ENCODE measurements at regions not wholly inside any gene's neighbourhood (a gene's known extent, or its start where the extent isn't known, plus 50 kb on each side); places are given as distances from the start of the nearest gene placed in this dataset.
A peak's percentile ranks its signal among the peaks of the same experiment; 100 is the strongest.
"Not testable (repeated sequence)": the region's sequence is repeated elsewhere in the genome, so short reads cannot be mapped to it uniquely, and the experiment has no call there.

DNA sequence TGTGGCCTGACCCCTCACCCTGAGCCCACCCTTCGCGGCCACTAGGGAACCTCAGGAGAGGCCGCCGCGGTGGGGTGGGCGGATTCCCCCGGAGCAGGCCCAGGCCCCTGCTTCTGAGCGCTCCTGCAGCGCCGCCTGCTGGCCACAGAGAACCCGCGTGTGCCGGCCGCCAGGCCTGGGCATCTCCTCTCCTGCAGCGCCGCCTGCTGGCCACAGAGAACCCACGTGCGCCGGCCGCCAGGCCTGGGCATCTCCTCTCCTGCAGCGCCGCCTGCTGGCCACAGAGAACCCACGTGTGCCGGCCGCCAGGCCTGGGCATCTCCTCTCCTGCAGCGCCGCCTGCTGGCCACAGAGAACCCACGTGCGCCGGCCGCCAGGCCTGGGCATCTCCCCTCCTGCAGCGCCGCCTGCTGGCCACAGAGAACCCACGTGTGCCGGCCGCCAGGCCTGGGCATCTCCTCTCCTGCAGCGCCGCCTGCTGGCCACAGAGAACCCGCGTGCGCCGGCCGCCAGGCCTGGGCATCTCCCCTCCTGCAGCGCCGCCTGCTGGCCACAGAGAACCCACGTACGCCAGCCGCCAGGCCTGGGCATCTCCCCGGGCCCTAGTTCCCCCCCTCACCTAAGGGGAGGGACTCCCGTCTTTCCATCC, 126.1 kb downstream of the METRNL start:
- H3K4me3 ChIP-seq (IDR thresholded peaks at IDR 0.05; ENCODE audit: insufficient read depth, low read depth, low read length); H3K79me2 ChIP-seq (ENCODE audit: insufficient read depth, low read depth); H3K9ac ChIP-seq; H3K27ac ChIP-seq; H4K20me1 ChIP-seq (ENCODE audit: insufficient read depth); H3K4me1 ChIP-seq (ENCODE audit: low read depth, poor library complexity, severe bottlenecking); H3K36me3 ChIP-seq (ENCODE audit: insufficient read depth); H3K4me2 ChIP-seq: not testable (repeated sequence)
- Histone ChIP-seq H2AFZ (ENCODE audit: low read depth) (peak overlapping the region; percentile 34; the same call in 1 of the 2 replicates), H3K27me3 (ENCODE audit: insufficient read depth, low read depth) (peaks cover 33% of the 10 kb centered on the region)
- TF ChIP-seq, protein P1, sequence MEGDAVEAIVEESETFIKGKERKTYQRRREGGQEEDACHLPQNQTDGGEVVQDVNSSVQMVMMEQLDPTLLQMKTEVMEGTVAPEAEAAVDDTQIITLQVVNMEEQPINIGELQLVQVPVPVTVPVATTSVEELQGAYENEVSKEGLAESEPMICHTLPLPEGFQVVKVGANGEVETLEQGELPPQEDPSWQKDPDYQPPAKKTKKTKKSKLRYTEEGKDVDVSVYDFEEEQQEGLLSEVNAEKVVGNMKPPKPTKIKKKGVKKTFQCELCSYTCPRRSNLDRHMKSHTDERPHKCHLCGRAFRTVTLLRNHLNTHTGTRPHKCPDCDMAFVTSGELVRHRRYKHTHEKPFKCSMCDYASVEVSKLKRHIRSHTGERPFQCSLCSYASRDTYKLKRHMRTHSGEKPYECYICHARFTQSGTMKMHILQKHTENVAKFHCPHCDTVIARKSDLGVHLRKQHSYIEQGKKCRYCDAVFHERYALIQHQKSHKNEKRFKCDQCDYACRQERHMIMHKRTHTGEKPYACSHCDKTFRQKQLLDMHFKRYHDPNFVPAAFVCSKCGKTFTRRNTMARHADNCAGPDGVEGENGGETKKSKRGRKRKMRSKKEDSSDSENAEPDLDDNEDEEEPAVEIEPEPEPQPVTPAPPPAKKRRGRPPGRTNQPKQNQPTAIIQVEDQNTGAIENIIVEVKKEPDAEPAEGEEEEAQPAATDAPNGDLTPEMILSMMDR (conservative IDR thresholded peaks at IDR 0.05; ENCODE audit: low read depth, low read length): peak; percentile 84

DNA sequence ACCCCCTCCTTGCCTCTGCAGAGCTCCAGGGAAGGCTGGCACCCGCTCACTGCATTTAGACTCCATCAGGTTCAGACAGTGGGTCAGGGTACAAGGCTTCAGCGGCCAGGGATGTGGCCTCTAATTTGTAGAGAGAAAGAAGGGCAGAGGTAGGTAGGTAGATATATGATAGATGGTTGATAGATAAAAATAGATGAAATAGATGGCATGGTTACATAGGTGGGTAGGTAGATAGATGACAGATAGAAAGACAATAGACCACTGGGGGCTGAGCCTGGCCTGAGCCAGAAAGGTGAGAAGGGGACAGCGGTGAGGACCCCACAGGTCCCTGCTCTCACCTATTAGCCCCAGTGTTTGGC, 126.6 kb downstream of the METRNL start:
- H3K4me2 ChIP-seq; H2AFZ ChIP-seq (ENCODE audit: low read depth); H4K20me1 ChIP-seq (ENCODE audit: insufficient read depth); H3K36me3 ChIP-seq (ENCODE audit: insufficient read depth); H3K9ac ChIP-seq; H3K4me3 ChIP-seq (IDR thresholded peaks at IDR 0.05; ENCODE audit: insufficient read depth, low read depth, low read length); H3K4me1 ChIP-seq (ENCODE audit: low read depth, poor library complexity, severe bottlenecking); H3K79me2 ChIP-seq (ENCODE audit: insufficient read depth, low read depth); H3K27ac ChIP-seq: not testable (repeated sequence)
- TF ChIP-seq, protein P1 (conservative IDR thresholded peaks at IDR 0.05; ENCODE audit: low read depth, low read length): 0 out of 2 replicates have a peak, but pooled peaks have one; percentile 1
- H3K27me3 ChIP-seq (ENCODE audit: insufficient read depth, low read depth): peaks cover 28% of the 10 kb centered on the region

DNA sequence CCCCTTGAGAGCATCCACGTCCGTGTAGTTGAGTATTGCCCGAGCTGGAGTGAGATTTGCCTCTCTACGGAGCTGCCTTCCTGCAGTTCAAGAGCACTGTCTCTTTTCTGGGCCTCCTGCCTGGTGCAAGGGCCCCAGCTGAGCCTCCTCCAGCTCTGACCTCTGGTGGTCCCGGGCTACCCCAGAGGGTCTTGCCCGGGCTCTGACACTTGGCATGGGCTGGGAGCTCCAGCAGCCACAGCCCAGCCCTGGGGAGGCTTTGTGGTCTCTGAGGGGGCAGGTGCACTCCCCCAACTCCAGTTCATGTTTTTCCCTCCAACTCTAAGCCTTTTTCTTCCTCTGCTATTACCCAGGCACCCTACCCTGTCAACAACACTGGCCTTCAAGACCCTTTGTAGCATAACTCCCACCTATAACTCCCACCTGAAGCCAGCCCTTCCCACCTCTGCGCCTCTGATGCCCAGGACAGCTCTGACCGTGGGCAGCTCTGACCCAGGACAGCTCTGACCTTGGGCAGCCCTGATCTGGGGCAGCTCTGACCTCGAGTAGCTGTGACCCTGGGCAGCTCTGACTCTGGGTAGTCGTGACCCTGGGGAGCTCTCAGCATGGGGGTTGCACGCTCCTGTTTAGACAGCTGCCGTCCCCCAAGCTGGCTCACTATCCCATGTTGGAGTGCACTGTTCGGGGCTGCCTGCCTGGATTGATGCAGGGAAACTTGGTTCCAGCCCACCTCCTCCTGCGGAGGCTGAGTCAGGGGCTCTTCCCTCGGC, 127.6 kb downstream of the METRNL start:
- not testable (repeated sequence) for H3K4me1 ChIP-seq (ENCODE audit: low read depth, poor library complexity, severe bottlenecking); H3K36me3 ChIP-seq (ENCODE audit: insufficient read depth); H3K27ac ChIP-seq; H3K9ac ChIP-seq; H3K4me3 ChIP-seq (IDR thresholded peaks at IDR 0.05; ENCODE audit: insufficient read depth, low read depth, low read length); H3K4me2 ChIP-seq; H3K79me2 ChIP-seq (ENCODE audit: insufficient read depth, low read depth); H4K20me1 ChIP-seq (ENCODE audit: insufficient read depth); H2AFZ ChIP-seq (ENCODE audit: low read depth)
- peaks cover 18% of the 10 kb centered on the region; the same call in 1 of the 2 replicates for H3K27me3 ChIP-seq (ENCODE audit: insufficient read depth, low read depth)

DNA sequence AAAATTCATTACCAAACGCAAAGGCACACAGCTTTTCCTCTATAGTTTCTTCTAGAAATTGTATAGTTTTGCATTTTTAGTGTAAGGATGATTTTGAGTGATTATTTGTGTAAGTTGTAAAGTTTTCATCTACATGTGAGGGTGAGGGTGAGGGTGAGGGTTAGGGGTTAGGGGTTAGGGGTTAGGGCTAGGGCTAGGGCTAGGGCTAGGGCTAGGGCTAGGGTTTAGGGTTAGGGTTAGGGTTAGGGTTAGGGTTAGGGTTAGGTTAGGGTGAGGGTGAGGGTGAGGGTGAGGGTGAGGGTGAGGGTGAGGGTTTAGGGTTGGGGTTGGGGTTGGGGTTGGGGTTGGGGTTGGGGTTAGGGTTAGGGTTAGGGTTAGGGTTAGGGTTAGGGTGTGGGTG, 167.6 kb downstream of the METRNL start:
- H3K27me3 ChIP-seq (ENCODE audit: insufficient read depth, low read depth); H3K79me2 ChIP-seq (ENCODE audit: insufficient read depth, low read depth); H3K27ac ChIP-seq; H3K4me1 ChIP-seq (ENCODE audit: low read depth, poor library complexity, severe bottlenecking); H3K4me2 ChIP-seq; H3K36me3 ChIP-seq (ENCODE audit: insufficient read depth); H3K4me3 ChIP-seq (IDR thresholded peaks at IDR 0.05; ENCODE audit: insufficient read depth, low read depth, low read length); H2AFZ ChIP-seq (ENCODE audit: low read depth); H4K20me1 ChIP-seq (ENCODE audit: insufficient read depth); H3K9ac ChIP-seq: not testable (repeated sequence)
